ENCODE measurements at regions not wholly inside any gene's neighbourhood (a gene's known extent, or its start where the extent isn't known, plus 50 kb on each side); places are given as distances from the start of the nearest gene placed in this dataset.

DNA sequence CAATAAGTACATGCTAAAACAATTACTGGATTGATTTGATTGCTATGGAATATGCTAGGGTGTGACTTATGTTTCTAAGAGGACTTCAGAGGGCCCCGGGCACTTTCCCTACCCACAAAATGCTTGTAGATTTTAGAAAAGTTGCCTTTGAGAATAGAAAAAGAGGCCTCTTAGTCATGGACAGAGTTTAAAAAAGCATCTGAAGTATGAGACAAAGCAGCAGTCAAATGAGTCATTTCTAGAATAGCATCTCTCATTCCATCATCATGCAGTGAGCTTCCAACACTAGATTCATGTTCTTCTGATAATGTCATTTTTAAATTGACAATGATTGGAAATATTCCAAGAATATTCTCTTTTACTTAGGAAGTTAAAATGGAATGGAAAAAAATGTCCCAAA lies 675.1 kb upstream of the PCDH15 start:
- DNase-seq (no peak), ATAC-seq (ENCODE audit: insufficient read depth, low read depth) (no peak)
- Histone ChIP-seq H3K36me3 (ENCODE audit: insufficient read depth, low read length) (no peaks in the 10 kb centered on the region), H3K27ac (ENCODE audit: low read length) (no peak overlapping the region), H3K4me2 (ENCODE audit: insufficient read depth, low read length) (no peak overlapping the region), H3K27me3 (ENCODE audit: insufficient read depth, low read length, poor library complexity) (no peaks in the 10 kb centered on the region), H3K9me3 (ENCODE audit: insufficient read depth, low read length, severe bottlenecking) (no peaks in the 10 kb centered on the region), H4K20me1 (ENCODE audit: insufficient read depth, low read length) (no peaks in the 10 kb centered on the region), H3K4me1 (ENCODE audit: insufficient read depth, low read length) (no peaks in the 10 kb centered on the region), H3K4me3 (ENCODE audit: low read depth in 1 of 2, low read length in 2 of 2) (no peak overlapping the region), H3K79me2 (ENCODE audit: insufficient read depth, low read length) (no peaks in the 10 kb centered on the region), H2AFZ (ENCODE audit: low read depth, low read length) (no peak overlapping the region), H3K9ac (ENCODE audit: low read depth, low read length) (no peak overlapping the region)
- TF ChIP-seq EZH2 (IDR thresholded peaks at IDR 0.05; ENCODE audit: borderline replicate concordance, low read depth, low read length, severe bottlenecking): no peak
- TF ChIP-seq, protein P1, sequence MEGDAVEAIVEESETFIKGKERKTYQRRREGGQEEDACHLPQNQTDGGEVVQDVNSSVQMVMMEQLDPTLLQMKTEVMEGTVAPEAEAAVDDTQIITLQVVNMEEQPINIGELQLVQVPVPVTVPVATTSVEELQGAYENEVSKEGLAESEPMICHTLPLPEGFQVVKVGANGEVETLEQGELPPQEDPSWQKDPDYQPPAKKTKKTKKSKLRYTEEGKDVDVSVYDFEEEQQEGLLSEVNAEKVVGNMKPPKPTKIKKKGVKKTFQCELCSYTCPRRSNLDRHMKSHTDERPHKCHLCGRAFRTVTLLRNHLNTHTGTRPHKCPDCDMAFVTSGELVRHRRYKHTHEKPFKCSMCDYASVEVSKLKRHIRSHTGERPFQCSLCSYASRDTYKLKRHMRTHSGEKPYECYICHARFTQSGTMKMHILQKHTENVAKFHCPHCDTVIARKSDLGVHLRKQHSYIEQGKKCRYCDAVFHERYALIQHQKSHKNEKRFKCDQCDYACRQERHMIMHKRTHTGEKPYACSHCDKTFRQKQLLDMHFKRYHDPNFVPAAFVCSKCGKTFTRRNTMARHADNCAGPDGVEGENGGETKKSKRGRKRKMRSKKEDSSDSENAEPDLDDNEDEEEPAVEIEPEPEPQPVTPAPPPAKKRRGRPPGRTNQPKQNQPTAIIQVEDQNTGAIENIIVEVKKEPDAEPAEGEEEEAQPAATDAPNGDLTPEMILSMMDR (IDR thresholded peaks at IDR 0.05; ENCODE audit: borderline replicate concordance, extremely low read depth, low read length, poor library complexity, severe bottlenecking): no peak

DNA sequence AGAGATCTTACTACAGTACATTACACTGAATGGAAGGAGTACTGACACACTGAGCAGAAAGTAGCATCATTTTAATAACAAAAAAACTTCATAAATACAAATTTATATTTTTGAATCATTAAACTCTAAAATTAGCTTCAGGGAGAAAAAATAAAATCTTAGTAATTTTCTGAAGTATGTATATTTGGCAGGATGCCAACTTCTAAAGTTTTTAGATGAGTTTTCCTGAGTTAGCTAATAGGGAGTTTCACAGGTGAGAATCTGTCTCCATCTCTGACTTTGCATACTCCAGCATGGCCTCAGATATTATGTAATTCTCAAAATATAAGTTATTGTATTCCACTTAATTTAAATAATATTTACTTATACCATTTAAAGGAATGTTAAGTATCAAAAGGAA lies 673.2 kb upstream of the PCDH15 start:
- no peaks in the 10 kb centered on the region for H4K20me1 ChIP-seq (ENCODE audit: insufficient read depth, low read length)
- H3K4me3 ChIP-seq (ENCODE audit: low read depth in 1 of 2, low read length in 2 of 2): no peak overlapping the region
- no peaks in the 10 kb centered on the region for H3K9me3 ChIP-seq (ENCODE audit: insufficient read depth, low read length, severe bottlenecking)
- H3K27ac ChIP-seq (ENCODE audit: low read length): no peak overlapping the region
- no peak overlapping the region for H3K9ac ChIP-seq (ENCODE audit: low read depth, low read length)
- H3K79me2 ChIP-seq (ENCODE audit: insufficient read depth, low read length): no peaks in the 10 kb centered on the region
- no peak for ATAC-seq (ENCODE audit: insufficient read depth, low read depth)
- no peaks in the 10 kb centered on the region for H3K4me1 ChIP-seq (ENCODE audit: insufficient read depth, low read length)
- no peaks in the 10 kb centered on the region for H3K27me3 ChIP-seq (ENCODE audit: insufficient read depth, low read length, poor library complexity)
- H3K36me3 ChIP-seq (ENCODE audit: insufficient read depth, low read length): no peaks in the 10 kb centered on the region
- DNase-seq: no peak
- H2AFZ ChIP-seq (ENCODE audit: low read depth, low read length): no peak overlapping the region
- TF ChIP-seq, protein P1 (IDR thresholded peaks at IDR 0.05; ENCODE audit: borderline replicate concordance, extremely low read depth, low read length, poor library complexity, severe bottlenecking): no peak
- no peak for TF ChIP-seq EZH2 (IDR thresholded peaks at IDR 0.05; ENCODE audit: borderline replicate concordance, low read depth, low read length, severe bottlenecking)
- no peak overlapping the region for H3K4me2 ChIP-seq (ENCODE audit: insufficient read depth, low read length)

DNA sequence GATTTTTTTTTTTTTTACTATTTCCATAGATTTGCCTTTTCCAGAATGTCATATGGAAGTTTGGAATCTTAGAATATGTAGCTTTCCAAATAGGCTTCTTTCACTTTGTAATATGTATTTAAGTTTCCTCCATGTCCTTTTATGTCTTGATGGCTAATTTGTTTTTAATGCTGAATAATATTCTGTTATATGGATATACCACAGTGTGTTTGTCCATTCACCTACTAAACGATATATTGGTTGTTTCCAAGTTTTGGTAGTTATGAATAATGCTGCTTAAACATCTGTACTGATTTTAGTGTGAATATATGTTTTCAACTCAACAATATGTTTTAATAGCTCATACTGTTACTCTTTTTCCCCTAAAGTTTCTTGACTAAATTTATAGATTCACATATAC lies 669.8 kb upstream of the PCDH15 start:
- Histone ChIP-seq H3K9me3 (ENCODE audit: insufficient read depth, low read length, severe bottlenecking) (no peaks in the 10 kb centered on the region), H3K4me2 (ENCODE audit: insufficient read depth, low read length) (no peak overlapping the region), H3K27me3 (ENCODE audit: insufficient read depth, low read length, poor library complexity) (no peaks in the 10 kb centered on the region), H2AFZ (ENCODE audit: low read depth, low read length) (no peak overlapping the region), H3K27ac (ENCODE audit: low read length) (no peak overlapping the region), H4K20me1 (ENCODE audit: insufficient read depth, low read length) (no peaks in the 10 kb centered on the region), H3K4me3 (ENCODE audit: low read depth in 1 of 2, low read length in 2 of 2) (no peak overlapping the region), H3K4me1 (ENCODE audit: insufficient read depth, low read length) (no peaks in the 10 kb centered on the region), H3K36me3 (ENCODE audit: insufficient read depth, low read length) (no peaks in the 10 kb centered on the region), H3K9ac (ENCODE audit: low read depth, low read length) (no peak overlapping the region), H3K79me2 (ENCODE audit: insufficient read depth, low read length) (no peaks in the 10 kb centered on the region)
- ATAC-seq (ENCODE audit: insufficient read depth, low read depth): no peak
- TF ChIP-seq EZH2 (IDR thresholded peaks at IDR 0.05; ENCODE audit: borderline replicate concordance, low read depth, low read length, severe bottlenecking): no peak
- TF ChIP-seq, protein P1 (IDR thresholded peaks at IDR 0.05; ENCODE audit: borderline replicate concordance, extremely low read depth, low read length, poor library complexity, severe bottlenecking): no peak
- DNase-seq: no peak

Data from DND-41 (cell line).